Activated T-helper 1 cell treated with anti-CD3 and anti-CD28 coated beads, Interleukin-2, amount 50 U/mL, for 16 hours (primary cell): ENCODE measurements at regions not wholly inside any gene's neighbourhood (a gene's known extent, or its start where the extent isn't known, plus 50 kb on each side); places are given as distances from the start of the nearest gene placed in this dataset.

Source experiments
- DNase-seq, 2 donors: peaks; one replicate each; pipeline ENCODE4 v3.0.0-alpha.2; 2020; ENCODE audit warnings: low read depth in 1 of 2, low spot score in 1 of 2

DNA sequence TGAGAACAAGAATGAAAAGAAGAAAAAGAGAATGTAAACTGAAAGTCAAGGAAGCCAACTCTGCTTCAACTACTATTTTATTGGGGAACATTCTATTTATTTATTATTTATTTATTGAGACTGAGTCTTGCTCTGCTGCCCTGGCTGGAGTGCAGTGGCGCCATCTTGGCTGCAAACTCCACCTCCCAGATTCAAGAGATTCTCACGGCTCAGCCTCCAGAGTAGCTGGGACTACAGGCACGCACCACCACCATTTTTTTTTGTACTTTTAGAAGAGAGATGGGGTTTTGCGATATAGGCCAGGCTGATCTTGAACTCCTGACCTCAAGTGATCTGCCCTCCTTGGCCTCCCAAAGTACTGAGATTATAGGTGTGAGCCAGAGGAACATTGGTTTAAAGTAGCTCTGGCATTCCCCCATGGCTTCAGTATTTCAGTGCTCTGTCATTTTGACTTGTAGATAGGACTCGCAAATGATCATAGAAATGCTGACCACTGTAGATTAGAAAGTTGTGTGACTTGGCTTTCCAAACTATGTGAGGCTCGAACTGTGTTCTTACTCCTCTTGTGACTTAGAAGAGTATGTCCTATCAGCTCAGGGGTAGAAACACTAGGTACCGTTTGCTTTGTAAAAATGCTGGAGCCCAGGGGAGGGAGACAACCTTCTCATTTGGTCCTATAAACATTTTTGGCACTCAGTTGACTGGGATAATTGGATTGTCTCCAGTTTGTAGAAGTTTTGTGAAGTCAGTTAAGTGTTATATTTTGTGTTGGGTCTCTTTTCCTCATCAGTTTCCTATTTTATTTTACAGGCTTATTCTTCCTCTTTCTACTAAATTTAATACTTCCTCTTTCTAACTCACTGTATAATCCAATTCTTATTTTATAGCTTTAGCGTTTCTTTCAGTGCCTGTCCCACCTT lies 544.9 kb upstream of the CITED2 start:
- no peak for DNase-seq

GRCh38 chr6:139917951-139918630 lies 543.6 kb upstream of the CITED2 start:
- no peak for DNase-seq

DNA sequence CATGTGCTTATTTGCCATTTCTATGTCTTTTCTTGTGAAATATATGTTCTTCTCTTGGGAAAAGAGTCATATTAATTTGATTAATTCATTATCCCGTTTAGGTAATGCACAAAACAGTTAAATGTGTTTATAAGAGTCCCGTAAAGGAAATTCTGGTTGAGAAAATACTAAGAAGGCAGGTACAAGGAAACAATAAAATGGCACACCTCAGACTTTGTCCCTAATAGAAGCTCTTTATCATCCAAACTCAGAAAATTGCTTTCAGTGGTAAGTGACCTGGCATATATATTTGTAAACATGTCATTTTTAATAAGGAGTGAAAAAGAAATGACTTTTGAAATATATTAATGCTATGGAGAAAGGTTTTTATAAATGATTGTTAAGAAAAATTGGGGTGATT lies 540.5 kb upstream of the CITED2 start:
- no peak for DNase-seq

DNA sequence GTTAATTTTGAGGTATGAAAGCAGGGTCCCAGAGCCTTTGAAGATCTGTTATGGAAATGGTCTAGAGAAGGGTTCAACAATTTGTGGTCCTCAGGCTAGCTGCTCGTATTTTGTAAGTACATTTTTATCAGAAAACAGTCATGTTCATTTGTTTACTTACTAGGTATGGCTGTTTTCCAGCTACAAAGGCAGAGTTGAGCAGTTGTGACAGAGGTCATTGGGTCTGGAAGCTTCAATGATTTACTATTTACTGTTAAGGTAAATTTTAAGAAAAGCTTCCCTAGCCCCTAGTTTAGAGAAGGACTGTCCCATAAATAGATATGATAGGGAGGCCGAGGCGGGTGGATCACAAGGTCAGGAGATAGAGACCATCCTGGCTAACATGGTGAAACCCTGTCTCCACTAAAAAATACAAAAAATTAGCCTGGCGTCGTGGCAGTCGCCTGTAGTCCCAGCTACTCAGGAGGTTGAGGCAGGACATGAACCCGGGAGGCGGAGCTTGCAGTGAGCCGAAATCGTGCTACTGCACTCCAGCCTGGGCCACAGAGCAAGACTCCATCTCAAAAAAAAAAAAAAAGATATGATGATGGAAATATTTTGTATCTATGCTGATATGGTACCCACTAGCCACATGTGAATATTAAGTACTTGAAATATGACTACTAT lies 538.4 kb upstream of the CITED2 start:
- no peak for DNase-seq

DNA sequence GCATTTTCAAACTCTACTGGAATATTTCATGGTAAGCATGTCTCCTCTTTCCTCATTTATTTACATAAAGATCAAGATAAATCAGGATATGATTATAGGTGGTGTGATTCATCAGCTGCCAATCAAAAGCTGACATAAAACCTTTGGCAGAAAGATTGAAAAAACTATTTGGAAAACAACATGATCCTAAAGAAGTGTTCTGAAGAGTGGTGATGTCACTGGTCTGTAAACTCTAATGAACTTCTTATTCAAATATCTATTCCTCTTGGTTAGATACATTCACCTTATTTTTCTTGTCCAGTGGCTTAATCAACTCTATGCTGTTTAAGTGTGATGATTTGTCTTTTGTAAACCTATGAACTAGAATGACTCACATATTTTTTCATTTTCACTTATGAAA lies 535.5 kb upstream of the CITED2 start:
- no peak for DNase-seq

- DNase-seq = no peak
Measured at GRCh38 chr6:139905404-139906052, 531.1 kb upstream of the CITED2 start.

- no peak for DNase-seq
Measured at GRCh38 chr6:139904568-139904967, 530.1 kb upstream of the CITED2 start.

DNA sequence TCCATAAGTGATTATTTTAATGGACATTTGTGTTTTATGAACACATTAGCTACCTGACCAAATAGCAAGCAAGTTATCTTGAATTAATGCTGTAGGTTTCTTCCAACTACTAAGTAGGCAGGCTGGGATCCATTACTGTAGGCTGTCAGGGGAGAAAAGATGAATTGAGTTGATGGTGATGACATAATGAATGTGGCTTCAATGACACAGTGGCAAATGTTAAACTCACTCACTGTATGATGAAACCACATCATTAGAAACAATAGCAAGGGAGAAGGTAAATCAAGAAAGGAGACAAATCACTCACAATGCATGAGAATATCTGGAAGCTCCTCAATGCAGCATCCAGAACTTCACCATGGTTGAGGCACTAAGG lies 529.7 kb upstream of the CITED2 start:
- no peak for DNase-seq

GRCh38 chr6:139903411-139904157 lies 529.1 kb upstream of the CITED2 start:
- DNase-seq = no peak

DNA sequence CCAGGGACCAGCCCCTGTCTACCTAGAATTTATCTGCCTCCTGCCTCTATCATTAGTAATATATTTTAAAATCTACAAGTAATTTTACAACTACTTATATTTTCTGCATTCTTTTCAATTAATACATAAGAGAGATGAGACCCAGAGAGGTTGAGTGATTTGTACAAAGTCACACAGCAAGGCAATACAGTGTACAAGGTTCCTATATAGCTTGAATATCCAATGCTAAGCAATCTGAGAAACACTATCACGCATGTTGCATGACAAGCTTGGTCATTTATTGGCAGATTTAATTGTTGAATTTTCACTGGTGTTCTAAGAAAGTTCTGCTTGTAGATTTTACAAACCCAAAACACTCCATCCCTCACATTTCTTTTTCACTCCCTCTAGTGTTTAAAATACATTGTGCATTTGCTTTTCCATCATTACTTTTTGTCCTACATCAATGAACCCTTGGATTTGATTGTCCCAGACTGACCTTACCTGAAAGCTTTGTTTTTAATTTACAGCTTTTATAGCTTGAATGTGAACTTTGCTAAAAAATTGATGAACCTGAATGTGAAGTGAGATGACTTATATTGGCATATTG lies 520.9 kb upstream of the CITED2 start:
- DNase-seq = no peak

DNA sequence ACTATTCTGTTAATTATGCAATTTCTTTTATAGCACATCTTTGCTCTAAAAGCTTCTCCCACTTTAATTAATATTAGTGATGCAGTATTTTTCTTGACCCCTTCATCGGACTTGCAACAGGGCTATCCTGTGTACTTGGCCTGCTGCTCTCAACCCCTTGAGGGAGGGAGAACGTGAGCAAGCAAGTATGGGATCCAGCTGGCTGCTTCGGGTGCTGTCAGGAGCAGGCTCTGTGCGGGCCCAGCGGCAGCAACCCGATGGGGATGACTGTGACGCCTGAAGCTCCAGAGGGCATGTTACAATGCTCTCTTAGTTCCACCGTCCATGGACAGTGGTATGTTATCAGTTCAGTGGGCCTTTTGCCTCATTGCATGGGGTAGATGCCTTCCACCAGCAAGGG lies 519.8 kb upstream of the CITED2 start:
- no peak for DNase-seq

DNA sequence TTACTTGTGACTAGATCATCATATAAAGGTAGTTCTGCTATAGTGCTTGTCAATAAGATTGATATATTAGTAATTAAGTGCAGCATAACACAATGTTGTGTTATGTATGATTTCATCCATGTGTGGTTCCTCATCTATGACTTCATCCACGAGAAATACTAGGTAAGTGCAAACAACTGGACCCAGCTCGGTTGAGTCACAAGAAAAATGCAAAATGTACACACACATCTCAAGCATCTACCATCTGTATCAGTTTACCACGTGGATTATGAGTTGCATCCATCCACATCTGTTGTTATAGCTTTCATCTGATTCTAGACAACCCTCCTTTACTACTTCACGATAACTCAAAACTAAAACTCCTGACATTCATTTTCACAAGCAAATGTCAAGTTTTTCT lies 517.0 kb upstream of the CITED2 start:
- DNase-seq = no peak

DNA sequence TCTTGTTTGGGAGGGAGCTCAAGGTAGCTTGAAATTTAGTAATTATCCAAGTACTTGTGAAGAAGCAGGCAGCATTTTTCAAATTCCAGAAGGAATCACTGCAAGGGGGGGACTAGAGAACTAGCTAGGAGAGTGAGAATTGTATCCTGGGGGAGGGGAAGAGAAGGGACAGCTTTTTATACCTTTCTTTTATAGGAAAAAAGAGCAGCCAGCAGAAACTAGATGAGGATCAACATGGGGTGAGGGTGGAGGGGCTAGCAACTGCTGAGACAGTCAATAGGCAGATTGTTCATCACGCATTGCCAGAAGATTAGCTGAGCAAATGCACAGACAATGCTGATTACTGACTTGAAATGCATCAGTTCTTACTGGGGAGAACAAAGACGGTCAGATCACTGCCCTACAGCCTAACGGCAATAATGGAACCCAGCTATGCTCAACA lies 514.3 kb upstream of the CITED2 start:
- DNase-seq = no peak

- no peak for DNase-seq
Measured at GRCh38 chr6:139887275-139887674, 512.8 kb upstream of the CITED2 start.

DNA sequence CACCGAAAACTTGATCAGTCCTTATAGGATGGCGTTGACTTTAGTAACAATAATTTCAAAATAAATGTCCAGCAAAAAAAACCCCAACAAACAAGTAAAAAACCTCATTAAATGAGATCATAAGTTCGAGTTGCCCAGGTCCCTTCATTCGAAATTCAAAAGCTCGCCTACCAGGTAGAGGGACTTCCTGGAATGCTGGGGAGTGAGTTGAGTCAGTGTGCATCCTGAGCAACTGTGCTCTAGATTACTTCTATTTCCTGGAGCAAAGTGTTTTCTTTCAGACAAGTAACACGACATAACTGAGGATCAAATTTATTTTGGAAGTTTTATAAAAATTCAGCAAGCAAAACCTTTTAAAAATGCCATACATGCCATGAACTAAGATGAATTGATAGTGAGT lies 511.9 kb upstream of the CITED2 start:
- no peak for DNase-seq

DNA sequence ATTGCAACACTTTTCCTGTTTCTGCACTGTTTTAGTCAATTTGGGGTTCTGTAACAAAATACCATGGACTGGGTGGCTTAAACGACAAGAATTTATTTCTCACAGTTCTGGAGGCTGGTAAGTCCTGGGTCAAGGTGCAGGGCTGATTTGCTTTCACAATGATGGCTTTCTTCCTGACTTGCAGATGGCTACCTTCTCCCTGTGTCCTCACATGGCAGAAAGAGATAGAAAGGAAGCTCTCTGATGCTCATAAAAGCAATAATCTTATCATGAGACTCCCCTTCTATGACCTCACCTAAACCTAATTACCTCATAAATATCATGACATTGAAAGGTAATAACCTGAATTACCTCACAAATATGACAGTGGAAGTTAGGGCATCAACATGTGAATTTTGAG lies 511.5 kb upstream of the CITED2 start:
- DNase-seq = no peak

- DNase-seq = no peak
Measured at GRCh38 chr6:139883776-139884175, 509.3 kb upstream of the CITED2 start.

DNA sequence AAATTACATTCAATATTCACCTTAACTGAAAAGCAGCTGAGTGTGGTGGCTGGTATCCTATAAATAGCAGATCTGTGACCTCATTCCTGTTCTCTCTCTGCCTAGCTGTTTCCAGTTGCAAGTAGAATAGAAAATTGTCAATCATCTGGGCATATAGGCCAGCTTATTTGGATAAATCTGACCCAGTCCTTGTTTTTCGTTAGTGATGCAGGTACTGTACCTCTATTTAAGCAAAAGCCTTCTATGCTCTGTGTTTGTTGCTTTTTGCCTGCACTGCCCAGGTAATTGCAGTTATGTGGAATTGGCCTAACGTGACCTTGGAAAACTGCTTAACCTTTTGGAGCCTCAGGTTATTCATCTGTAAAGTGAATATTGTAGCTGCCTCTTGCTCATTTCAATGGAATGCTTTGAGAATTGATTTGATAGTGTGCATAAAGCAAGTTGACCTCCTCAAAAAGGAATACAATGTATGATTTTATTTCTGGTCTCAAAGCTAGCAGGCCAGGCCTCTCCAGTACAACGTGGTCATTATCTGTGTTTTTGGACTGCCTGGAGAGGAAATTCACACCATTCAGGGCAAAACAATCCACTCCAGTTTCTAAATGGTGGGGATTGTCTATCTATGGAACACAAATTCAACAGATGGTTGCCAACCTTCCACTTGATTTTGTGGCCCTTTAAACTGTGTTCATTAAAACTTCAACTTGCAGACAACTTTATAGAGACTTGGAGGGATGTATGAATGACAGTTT lies 508.7 kb upstream of the CITED2 start:
- no peak for DNase-seq

DNA sequence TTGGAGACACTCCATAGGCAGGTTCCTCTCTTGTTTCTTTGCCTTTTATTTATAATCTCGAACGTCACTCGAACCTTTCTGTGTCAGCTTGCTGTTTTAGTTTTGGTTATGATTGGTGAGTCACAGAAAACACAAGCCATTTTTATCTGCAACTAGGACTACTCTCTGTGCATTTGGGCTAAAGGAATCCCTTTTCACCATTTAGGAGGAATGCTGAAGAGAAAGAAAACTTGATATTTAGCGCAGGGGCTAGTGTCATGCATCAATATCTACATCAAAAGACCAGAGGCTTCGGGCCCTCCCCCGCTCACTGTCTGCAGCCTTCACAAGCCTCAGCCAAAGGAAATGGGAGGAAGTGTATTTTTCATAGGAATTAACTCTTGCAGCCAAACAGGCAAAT lies 507.8 kb upstream of the CITED2 start:
- no peak for DNase-seq

DNA sequence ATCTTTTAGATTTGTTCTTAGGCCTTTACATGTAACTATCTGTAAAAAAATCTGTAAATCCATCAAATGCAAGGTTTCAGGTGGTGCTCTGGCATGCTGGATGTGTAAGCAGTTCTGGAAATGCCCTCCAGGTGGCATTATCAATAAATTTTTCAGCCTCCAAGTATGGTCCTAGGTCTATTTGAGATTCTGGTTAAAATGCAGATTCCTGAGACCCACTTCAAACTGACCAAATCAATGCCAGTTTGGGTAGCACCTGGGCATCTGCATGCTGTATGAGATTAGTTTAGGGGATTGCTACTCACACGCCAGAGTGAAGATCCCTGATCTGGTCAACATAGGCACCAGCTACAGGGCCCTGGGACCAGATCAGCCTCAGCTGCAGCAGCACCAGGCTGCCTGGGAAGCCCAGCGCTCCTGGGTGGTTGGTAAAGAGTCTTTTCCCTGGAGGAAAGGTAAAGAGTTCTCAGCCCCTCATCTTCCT lies 507.3 kb upstream of the CITED2 start:
- DNase-seq = no peak
